Aorta (tissue), 5 donors: ENCODE measurements at regions not wholly inside any gene's neighbourhood (a gene's known extent, or its start where the extent isn't known, plus 50 kb on each side); places are given as distances from the start of the nearest gene placed in this dataset.
"Not testable (repeated sequence)": the region's sequence is repeated elsewhere in the genome, so short reads cannot be mapped to it uniquely, and the experiment has no call there.

Source experiments
- ATAC-seq: fragments of 200-7000 bp; cut with Tn5 transposase; one replicate; pipeline ENCODE4 v1.9.1; 2022; ENCODE audit warnings: moderate library complexity; ENCODE audit not compliant: low FRiP score
- DNase-seq, 2 donors: peaks; one replicate each; pipeline ENCODE4 v3.0.0-alpha.2; 2020
- H3K27ac ChIP-seq, 2 donors: one replicate each; pipeline ENCODE4 v1.5.1; 2013; ENCODE audit warnings: low read length in 2 of 2, mild to moderate bottlenecking in 2 of 2, moderate library complexity in 2 of 2, control low read depth in 1 of 2, inconsistent platforms in 1 of 2, low read depth in 1 of 2
- H3K27me3 ChIP-seq, 2 donors: one replicate each; pipeline ENCODE4 v1.6.1; 2013; ENCODE audit warnings: control low read depth in 1 of 2, low read length in 1 of 2, mild to moderate bottlenecking in 1 of 2, moderate library complexity in 1 of 2; ENCODE audit not compliant: insufficient read depth in 2 of 2, control insufficient read depth in 1 of 2
- H3K36me3 ChIP-seq, 2 donors: one replicate each; pipeline ENCODE4 v1.6.1; 2013; ENCODE audit warnings: control low read depth in 1 of 2, low read length in 1 of 2, mild to moderate bottlenecking in 1 of 2; ENCODE audit not compliant: insufficient read depth in 2 of 2, control insufficient read depth in 1 of 2
- H3K4me1 ChIP-seq, 2 donors: one replicate each; pipeline ENCODE4 v1.6.1; 2013; ENCODE audit warnings: low read length in 2 of 2, control low read depth in 1 of 2, mild to moderate bottlenecking in 1 of 2, moderate library complexity in 1 of 2; ENCODE audit not compliant: insufficient read depth in 2 of 2, control insufficient read depth in 1 of 2
- H3K4me3 ChIP-seq, 2 donors: one replicate each; pipeline ENCODE4 v1.5.1; 2013; ENCODE audit warnings: low read length in 2 of 2, control low read depth in 1 of 2, mild to moderate bottlenecking in 1 of 2
- H3K9me3 ChIP-seq: one replicate; pipeline ENCODE4 v1.6.1; 2013; ENCODE audit warnings: mild to moderate bottlenecking, low read length; ENCODE audit not compliant: control insufficient read depth
- WGBS, 2 donors: extraction: QIAGEN DNeasy Blood & Tissue Kit; methylation state at CpG; one replicate each; pipeline ENCODE4 v1.1.7; 2013; 5-methylcytosine and 5-hydroxymethylcytosine counted together
- intact Hi-C, 2 donors: fragments of 100-400 bp; cut with DNase I; formaldehyde crosslinking; loops; one replicate each; pipeline versions ENCODE4 v1.14.2 to v1.15.0; 2022
- donor health status: healthy with polysubstance abuse.
- donor health status: Bipolar disorder and iron deficiency.
- donor health status: DM: no; HTN: no; CAD: no.
- donor health status: DM: no; HTN: no; CAD: no.
- donor health status: DM: yes; HTN: yes; CAD: no.

DNA sequence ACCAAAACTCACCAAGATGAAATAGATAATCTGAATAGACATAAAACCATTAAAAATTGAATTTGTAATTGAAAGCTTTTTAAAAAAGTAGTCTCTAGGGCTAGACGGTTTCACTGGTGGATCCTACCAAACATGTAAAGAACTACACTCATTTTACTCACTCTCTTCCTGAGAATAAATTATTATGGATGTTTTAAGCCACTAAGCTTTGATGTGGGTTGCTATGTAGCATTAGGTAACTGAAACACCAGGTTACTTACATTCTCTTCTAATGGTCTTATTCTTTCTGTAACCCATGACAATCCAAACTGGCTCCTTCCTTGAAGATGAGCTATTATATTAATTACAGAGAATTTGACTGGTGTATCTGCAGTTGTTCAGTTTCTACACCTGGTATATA, 385.1 kb downstream of the PPP1R2C start:
- DNase-seq (no peak), ATAC-seq (no peak)
- Histone ChIP-seq H3K27ac (no peak overlapping the region), H3K4me3 (no peak overlapping the region), H3K36me3 (no peaks in the 10 kb centered on the region), H3K4me1 (no peaks in the 10 kb centered on the region), H3K27me3 (no peaks in the 10 kb centered on the region), H3K9me3 (no peaks in the 10 kb centered on the region)
- 49 to 75% methylated on average over 1 of the region's 1 CpG for WGBS, 2 donors
- intact Hi-C loops = no loop called here

DNA sequence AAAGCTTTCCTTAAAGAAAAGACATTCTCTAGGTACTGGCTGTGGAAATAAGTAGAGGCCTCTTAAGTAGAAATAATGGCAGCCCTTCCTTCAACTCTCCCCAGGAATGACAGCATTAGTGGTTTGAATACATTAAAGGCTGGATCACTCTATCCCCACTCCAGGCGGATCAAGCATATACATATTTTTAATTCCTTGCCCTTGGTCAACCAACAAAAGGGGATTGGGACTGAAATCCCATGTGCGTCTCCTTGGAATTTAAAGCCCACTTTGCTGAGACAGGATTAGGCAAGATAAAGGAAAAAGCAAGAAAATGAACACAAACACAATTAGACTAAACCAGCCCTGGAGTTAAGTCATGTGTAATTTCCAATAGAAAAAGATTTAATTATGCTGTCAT, 391.3 kb downstream of the PPP1R2C start:
- Histone ChIP-seq H3K9me3 (no peaks in the 10 kb centered on the region), H3K27ac (no peak overlapping the region), H3K27me3 (no peaks in the 10 kb centered on the region), H3K4me1 (no peaks in the 10 kb centered on the region), H3K4me3 (no peak overlapping the region), H3K36me3 (no peaks in the 10 kb centered on the region)
- WGBS, 2 donors = 83 to 97% methylated on average over 2 of the region's 2 CpGs
- intact Hi-C loops = no loop called here
- no peak for DNase-seq
- ATAC-seq = no peak

DNA sequence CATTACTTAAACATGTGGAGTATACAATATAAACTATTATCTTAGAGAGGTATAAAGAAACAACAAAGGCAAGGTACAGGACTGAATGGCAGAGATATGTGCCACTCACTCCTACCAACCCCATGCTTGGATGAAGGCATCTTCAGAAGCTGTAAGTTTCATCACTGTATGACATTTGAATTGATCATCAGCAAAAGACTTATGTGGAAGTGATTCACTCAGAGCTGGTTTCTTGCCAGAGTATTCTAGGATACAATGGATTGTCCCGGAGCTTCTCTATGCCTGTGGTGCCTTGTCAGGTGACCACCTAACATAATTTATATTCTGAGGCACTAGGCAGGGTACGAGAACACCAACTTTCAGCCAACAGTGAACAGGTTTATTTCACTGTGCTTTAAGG, 392.2 kb downstream of the PPP1R2C start:
- H3K9me3 ChIP-seq = no peaks in the 10 kb centered on the region
- H3K4me1 ChIP-seq = no peaks in the 10 kb centered on the region
- no peak overlapping the region for H3K27ac ChIP-seq
- ATAC-seq (no peak), DNase-seq (no peak)
- intact Hi-C loops = no loop called here
- WGBS, 2 donors = 72 to 81% methylated on average over 2 of the region's 2 CpGs
- H3K27me3 ChIP-seq = no peaks in the 10 kb centered on the region
- no peak overlapping the region for H3K4me3 ChIP-seq
- no peaks in the 10 kb centered on the region for H3K36me3 ChIP-seq

DNA sequence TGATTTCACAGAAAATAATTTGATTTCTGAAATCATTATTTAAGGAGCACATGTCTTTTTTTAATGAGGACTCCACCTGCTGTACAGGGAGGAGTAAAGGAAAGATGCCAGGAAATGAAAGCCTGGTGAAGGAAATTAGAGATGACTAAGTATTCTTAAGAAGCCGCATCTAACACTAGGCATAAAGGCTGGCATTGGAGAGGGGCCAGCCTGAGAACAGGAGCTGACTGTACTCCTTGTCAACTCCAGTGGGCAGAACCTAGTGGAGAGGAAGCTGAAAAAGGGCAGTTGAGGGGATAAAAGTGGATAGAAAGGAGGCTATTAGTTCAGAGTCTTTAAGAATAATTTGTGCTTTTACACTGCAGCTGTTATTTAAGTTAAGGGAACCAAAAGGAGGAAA, 393.0 kb downstream of the PPP1R2C start:
- no peaks in the 10 kb centered on the region for H3K27me3 ChIP-seq
- no peaks in the 10 kb centered on the region for H3K4me1 ChIP-seq
- H3K36me3 ChIP-seq = no peaks in the 10 kb centered on the region
- no peak for ATAC-seq
- H3K27ac ChIP-seq = no peak overlapping the region
- WGBS, 2 donors = 47 to 71% methylated on average over 1 of the region's 1 CpG
- intact Hi-C loops = no loop called here
- no peak for DNase-seq
- no peaks in the 10 kb centered on the region for H3K9me3 ChIP-seq
- H3K4me3 ChIP-seq = no peak overlapping the region

DNA sequence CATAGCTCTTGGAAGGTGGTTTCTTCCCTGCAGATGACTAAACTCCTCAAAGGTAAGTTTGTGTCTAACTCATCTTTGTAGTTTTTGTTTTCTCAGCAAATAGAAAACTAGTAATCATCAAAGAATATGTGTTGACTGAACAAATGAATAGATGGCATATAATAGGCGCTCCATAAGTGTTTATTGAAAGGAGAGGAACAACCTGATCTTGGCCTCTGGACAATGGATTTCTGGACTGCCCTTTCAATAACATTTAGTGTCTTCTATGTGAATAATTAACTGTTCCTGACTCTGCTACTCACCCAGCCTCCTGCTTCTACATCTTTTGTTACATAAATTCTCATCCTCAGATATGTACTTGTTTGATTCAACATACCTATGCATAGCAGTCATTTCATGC, 399.1 kb downstream of the PPP1R2C start:
- intact Hi-C loops = no loop called here
- no peaks in the 10 kb centered on the region for H3K9me3 ChIP-seq
- H3K4me1 ChIP-seq = no peaks in the 10 kb centered on the region
- H3K27ac ChIP-seq = no peak overlapping the region
- no peak for DNase-seq
- ATAC-seq = no peak
- WGBS, 2 donors = 79 to 92% methylated on average over 1 of the region's 1 CpG
- H3K4me3 ChIP-seq = no peak overlapping the region
- H3K36me3 ChIP-seq = no peaks in the 10 kb centered on the region
- no peaks in the 10 kb centered on the region for H3K27me3 ChIP-seq

DNA sequence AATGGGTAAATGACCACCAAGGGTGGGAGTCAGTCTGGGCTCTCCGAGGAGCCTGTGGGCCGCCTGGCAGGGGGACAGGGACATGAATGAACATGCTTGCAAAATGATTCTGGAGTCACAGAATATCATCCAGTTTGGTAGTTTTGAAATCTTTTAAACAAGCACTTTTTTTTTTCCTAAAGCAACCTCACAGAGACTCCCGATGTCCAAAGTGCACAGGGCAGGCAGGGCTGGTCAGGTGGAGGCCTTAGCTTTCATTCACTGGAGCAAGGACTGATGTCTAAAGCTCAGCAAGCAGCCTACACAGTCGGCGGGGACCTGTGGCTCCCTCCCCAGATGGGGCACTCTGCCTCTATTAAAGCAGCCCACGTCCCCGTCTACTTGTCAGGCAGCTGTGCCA, 402.9 kb downstream of the PPP1R2C start:
- H3K27ac ChIP-seq = no peak overlapping the region
- H3K27me3 ChIP-seq = no peaks in the 10 kb centered on the region
- intact Hi-C loops = no loop called here
- H3K36me3 ChIP-seq = no peaks in the 10 kb centered on the region
- DNase-seq (no peak), ATAC-seq (no peak)
- no peaks in the 10 kb centered on the region for H3K9me3 ChIP-seq
- WGBS, 2 donors = 72 to 95% methylated on average over 7 of the region's 7 CpGs
- no peaks in the 10 kb centered on the region for H3K4me1 ChIP-seq
- no peak overlapping the region for H3K4me3 ChIP-seq

DNA sequence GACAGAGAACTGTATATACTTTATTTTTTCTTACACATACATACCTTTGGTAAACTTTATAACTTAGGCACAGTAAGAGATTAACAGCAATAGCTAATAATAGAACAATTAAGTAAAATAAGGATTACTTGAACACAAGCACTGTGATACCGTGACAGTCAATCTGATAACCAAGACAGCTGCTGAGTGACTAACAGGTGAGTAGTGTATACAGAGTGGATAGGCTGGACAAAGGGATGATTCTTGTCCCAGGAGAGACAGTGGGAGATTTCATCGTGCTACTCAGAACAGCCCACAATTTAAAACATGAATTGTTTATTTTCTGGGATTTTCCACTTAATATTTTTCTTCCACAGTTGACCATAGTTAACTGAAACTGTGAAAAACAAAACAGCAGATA, 411.8 kb downstream of the PPP1R2C start:
- no peak for DNase-seq
- Histone ChIP-seq H3K27ac (no peak overlapping the region), H3K4me3 (no peak overlapping the region), H3K27me3 (no peaks in the 10 kb centered on the region), H3K9me3 (no peaks in the 10 kb centered on the region), H3K36me3 (no peaks in the 10 kb centered on the region), H3K4me1 (no peaks in the 10 kb centered on the region)
- ATAC-seq = no peak
- 57 to 70% methylated on average over 2 of the region's 2 CpGs for WGBS, 2 donors
- intact Hi-C loops = no loop called here

DNA sequence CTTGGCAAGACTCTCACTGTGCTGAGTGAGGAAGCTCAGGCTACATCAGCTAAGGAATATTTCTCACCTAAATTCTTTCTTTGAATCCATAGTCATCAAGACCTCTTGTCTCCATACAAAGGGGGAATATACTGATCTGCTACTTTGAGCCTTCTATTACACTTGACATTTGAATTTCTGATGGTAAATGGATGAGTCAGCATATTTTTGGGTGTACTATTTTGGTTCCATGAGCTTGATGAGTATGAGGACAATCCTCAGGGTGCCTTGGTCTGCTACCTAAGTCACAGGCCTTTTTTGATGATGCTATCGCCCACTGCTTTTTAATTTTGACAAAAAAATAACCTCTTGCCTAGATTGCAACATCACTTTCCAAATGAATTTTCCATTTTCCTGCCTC, 415.7 kb downstream of the PPP1R2C start:
- Histone ChIP-seq H3K9me3 (no peaks in the 10 kb centered on the region), H3K27me3 (no peaks in the 10 kb centered on the region), H3K36me3 (no peaks in the 10 kb centered on the region), H3K4me3 (no peak overlapping the region), H3K27ac (no peak overlapping the region), H3K4me1 (no peaks in the 10 kb centered on the region)
- DNase-seq (no peak), ATAC-seq (no peak)
- 63 to 93% methylated on average over 1 of the region's 1 CpG for WGBS, 2 donors
- intact Hi-C loops = no loop called here

DNA sequence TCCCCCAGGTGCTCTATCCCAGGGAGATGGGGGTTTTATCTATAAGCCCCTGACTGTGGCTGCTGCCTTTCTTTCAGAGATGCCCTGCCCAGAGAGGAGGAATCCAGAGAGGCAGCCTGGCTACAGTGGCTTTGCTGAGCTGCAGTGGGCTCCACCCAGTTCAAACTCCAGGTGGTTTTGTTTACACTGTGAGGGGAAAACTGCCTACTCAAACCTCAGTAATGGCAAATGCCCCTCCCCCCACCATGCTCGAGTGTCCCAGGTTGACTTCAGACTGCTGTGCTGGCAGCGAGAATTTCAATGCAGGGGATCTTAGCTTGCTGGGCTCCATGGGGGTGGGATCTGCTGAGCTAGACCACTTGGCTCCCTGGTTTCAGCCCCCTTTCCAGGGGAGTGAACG, 419.6 kb upstream of the CASK start:
- H3K9me3 ChIP-seq, H3K27me3 ChIP-seq, H3K36me3 ChIP-seq, ATAC-seq, DNase-seq, intact Hi-C loops, H3K4me3 ChIP-seq, H3K27ac ChIP-seq, H3K4me1 ChIP-seq: not testable (repeated sequence)
- 69 to 77% methylated on average over 3 of the region's 3 CpGs for WGBS, 2 donors
